NK-92 treated with Interleukin-12 subunit alpha and Interleukin-12 subunit beta, amount 100 ng/mL, for 24 hours (cell line): ENCODE measurements at regions not wholly inside any gene's neighbourhood (a gene's known extent, or its start where the extent isn't known, plus 50 kb on each side); places are given as distances from the start of the nearest gene placed in this dataset.

Experiments
- DNase-seq: peaks from one replicate; lab custom pipeline; 2025; lab: John Stamatoyannopoulos, UW

DNA sequence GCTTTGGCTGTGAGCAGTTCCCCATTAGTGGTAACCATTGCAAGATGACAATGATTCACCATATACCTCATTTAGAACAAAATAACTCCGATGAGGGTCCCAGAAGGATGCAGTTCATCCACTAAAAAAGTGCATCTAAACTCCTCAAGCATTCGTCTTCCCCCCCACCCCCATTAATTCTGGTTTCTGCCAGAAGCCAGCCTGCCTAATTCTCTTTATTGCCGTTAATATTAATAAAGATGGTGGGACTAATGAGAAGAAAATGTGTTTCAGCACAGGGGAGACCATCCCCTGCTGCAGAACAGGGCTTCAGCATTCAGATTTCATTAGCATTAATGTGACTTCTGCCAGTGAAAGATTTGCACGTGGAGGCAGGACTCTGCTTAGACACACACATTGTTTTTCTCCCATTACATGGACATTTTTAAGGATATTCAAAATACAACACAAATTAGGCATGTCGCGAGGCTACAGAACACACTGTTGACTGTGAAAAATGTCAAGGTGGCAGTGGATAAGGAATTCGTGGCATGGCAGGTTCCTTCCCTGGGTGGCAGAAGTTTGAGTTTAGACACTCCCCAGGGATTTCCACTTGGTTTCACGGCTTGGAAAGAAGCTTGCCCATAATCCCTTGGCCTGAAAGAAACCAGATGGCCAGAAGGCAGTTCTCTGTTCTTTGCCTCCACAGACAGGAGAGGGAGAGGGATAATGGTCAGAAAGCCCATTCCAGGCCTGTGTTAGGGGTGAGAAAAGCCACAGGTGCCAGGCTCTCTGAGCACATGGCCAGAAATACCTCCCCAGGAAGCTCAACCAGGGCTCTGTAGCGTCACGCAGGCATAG lies 236.5 kb downstream of the FOXO1 start:
- DNase-seq, result no peak

GRCh38 chr13:40432018-40432978 lies 234.1 kb downstream of the FOXO1 start:
- DNase-seq, result no peak

- DNase-seq, result no peak
Observed at GRCh38 chr13:40433001-40433400, 233.4 kb downstream of the FOXO1 start.

DNA sequence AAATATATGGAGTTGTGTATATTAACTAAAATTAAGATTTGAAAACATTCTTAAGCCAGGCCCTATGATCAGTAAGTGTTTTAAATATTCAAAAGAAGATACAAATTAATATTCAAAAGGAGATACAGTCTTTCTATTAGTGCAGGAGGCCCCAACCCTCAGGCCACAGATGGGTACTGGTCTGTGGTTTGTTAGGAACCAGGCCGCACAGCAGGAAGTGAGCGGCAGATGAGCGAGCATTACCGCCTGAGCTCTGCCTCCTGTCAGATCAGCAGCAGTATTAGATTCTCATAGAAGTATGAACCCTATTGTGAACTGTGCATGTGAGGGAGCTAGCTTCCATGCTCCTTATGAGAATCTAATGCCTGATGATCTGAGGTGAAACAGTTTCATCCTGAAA lies 232.9 kb downstream of the FOXO1 start:
- no peak for DNase-seq

- DNase-seq, result no peak
Observed at GRCh38 chr13:40434516-40435397, 231.7 kb downstream of the FOXO1 start.

- DNase-seq, result no peak
Observed at GRCh38 chr13:40438022-40438680, 228.3 kb downstream of the FOXO1 start.

GRCh38 chr13:40438999-40439797 lies 227.2 kb downstream of the FOXO1 start:
- no peak for DNase-seq

DNA sequence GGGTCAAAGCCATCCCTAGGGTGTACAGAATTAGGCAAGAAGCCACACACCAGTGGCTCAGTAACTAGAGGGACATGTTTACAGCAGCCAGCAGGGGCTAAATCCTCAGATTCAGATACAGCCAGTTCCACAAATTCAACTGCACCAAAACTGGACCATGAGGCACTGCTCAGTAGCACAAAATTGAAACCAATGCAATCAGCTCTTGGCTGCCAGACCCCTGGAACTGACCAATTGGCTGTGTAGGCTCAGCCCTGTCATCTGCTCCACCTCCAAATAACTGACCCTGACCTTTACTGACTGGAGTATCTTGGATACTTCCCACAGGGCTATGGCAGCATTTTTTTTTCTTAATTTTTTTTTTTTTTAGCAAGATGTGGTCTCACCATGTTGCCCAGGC lies 226.5 kb downstream of the FOXO1 start:
- DNase-seq, result no peak

- DNase-seq, result no peak
Observed at GRCh38 chr13:40440990-40441820, 225.2 kb downstream of the FOXO1 start.

DNA sequence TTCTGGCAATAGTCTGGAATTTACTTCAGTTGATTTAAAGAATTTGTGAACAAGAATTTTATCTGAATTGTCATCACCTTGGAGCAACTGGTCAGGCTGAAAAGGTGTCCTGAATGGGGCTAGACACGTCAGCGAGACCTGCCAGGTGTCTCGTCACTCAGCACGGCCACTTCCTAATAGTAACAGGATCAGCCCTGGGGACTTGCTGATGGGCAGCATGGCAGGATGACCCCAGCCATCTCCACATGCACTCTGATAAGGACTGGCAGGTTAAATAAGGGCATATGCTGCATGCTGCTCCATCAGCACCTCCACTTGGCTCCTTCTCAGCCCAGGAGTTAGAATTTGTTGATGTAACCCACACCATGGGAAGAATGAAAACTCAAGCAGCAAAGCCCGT lies 224.2 kb downstream of the FOXO1 start:
- DNase-seq, result no peak

DNA sequence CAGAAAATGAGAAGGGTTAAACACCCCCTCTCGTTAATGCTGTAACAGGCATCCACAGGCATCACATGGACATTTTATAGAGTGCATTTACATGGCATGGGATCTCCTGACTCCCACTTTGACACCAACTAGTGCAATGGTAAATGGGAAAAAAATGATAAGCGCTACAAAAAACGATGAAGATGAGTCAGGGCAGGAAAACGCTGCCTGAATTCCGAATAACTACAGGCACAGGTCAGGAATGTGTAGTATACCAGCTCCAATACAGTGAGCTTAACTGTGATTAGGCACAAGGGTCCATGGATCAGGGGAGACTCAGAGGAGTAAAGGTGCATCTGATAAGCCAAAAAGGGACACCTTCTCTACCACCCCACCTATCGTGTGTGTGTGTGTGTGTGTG lies 223.6 kb downstream of the FOXO1 start:
- no peak for DNase-seq

DNA sequence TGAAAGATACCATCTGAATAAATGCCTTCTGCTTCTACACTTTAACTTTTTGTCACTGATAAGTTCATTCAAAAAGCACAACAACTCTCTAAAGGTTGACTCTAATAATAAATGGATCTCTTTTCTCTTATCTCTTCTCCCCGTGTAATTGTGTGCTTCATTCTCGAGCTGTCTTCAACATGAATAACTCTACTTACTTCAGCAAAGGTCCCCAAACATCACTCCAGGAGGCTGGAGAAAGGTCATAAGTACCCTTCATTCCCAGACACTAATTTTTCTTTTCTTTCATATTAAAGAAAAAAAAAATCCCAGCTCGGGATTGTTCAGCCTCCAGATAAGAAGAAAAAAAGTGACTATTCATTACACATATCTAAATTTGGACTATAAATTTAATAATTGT lies 222.2 kb downstream of the FOXO1 start:
- no peak for DNase-seq

- DNase-seq, result no peak
Observed at GRCh38 chr13:40445557-40445990, 220.9 kb downstream of the FOXO1 start.

GRCh38 chr13:40446365-40446764 lies 220.1 kb downstream of the FOXO1 start:
- DNase-seq, result no peak

DNA sequence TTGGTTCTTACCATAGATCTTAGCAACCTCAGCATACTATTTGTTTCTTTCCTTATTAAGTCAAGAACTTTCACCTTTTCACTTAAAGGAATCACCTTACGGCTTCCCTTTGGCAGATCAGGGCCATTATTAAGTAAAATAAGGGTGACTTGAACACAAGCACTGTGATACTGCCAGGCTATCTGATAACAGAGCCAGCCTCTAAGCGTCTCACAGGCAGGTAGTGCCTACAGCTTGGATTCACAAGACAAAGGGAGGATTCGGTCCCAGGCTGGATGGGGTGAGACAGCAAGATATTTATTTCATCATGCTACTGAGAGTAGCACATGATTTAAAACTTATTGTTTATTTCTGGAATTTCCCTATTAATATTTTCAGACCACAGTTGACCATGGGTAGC lies 218.6 kb downstream of the FOXO1 start:
- DNase-seq, result no peak

- DNase-seq, result no peak
Observed at GRCh38 chr13:40452038-40452666, 214.3 kb downstream of the FOXO1 start.

GRCh38 chr13:40452741-40453334 lies 213.6 kb downstream of the FOXO1 start:
- no peak for DNase-seq

DNA sequence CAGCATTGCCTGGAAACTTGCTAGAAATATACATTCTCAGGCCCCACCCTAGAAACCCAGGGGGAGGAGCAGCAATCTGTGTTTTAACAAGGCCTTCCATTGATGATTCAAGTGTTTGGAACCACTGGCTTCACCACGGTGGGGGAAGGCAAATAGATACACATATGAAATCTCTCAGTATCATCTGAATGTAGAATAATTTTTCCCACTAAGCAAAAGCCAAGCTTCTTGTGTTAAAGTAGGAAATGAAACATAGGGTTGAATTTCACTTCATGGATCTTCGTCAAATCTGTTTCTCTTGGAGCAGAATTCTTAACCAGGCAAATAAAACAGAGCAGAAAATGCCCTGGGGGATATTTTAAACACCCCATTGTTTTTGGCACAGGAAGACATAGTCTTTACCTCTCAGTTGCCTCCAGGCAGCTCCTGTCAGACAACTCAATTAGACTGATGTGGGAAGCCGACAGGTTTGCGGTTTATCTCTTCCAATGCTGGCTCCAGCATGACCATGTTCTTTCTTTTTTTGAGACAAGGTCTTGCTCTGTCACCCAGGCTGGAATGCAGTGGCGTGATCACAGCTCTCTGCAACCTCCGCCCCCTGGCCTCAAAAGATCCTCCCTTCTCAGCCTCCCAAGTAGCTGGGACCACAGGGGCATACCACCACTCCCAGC lies 213.0 kb downstream of the FOXO1 start:
- DNase-seq, result no peak
